Activated CD4-positive, alpha-beta T cell treated with anti-CD3 and anti-CD28 coated beads, Interleukin-2, amount 50 U/mL, for 16 hours (primary cell): ENCODE measurements at regions not wholly inside any gene's neighbourhood (a gene's known extent, or its start where the extent isn't known, plus 50 kb on each side); places are given as distances from the start of the nearest gene placed in this dataset.

Experiments
- DNase-seq: peaks from one replicate; pipeline ENCODE4 v3.0.0-alpha.2; 2020

DNA sequence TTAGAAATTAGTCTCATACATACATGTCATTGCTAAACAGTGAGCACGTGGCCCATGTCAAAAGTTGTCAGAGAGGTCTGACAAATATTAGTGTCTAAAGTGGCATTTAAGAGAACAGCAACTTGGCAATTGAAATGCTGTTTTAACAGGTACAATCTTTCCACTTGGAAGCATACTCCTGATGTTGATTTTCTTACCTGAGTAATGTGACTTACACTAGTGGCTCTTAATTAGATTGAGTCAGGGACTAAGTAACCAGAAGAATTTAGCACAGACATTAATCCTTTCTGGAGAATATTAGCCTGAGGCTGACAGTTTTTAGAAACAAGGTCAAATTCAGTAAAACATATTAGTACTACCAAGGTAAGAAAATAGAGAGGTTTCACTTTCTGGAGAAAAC is 357.0 kb upstream of the ZNF608 start:
- DNase-seq, result no peak

DNA sequence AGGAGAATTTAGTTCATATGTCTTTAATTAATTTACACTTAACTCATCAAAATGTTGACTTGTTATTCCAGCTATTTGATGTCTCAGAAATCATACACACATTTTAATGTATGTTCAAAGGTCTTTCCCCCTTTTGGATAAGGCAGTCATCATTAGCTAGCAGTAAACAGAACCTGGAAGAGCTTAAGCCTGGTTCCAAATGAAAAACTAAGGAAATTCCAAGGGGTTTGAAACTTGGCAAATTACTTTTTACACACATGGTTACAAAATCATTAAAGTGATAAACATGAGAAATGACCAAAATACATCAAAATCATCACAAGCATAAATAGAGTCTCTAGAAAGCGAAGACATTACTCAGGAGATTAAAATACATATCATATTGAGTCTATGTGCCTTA is 359.8 kb upstream of the ZNF608 start:
- no peak for DNase-seq

DNA sequence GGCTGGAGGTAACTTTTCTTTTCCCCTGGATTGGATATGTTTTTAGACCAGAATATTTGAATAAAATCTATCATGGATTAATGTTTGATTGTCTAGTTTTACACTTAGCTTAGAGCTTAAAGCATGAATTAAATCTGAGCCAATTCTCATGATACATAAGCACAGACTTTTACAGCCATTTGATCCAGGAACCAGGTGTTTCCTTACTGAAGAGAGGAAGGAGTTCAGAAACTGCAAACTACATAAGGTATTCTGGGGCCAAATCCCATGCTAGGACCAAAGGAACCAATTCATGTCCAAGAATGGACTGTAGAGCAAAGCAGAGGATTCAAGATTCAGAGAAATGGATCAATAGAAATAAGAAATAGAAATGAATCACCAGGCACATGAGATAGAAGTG is 360.4 kb upstream of the ZNF608 start:
- DNase-seq, result no peak

DNA sequence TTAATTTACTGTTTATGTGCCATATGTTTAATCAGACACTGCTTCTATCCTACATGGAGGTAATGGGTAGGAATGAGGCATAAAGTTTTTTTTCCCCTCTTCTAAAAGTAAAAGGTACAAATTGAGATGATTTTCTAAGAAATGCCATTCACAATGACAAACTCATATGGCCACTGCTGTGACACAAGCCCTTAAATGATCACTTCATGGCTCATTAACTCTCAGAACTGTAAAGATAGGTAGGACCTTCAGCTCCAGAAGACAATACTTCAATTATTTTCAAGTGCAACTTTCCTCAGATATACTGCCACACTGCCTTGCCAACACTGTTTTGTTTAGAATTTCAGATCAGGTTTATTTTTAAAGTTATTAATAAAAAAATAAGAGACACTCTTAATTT is 362.9 kb upstream of the ZNF608 start:
- DNase-seq, result no peak

DNA sequence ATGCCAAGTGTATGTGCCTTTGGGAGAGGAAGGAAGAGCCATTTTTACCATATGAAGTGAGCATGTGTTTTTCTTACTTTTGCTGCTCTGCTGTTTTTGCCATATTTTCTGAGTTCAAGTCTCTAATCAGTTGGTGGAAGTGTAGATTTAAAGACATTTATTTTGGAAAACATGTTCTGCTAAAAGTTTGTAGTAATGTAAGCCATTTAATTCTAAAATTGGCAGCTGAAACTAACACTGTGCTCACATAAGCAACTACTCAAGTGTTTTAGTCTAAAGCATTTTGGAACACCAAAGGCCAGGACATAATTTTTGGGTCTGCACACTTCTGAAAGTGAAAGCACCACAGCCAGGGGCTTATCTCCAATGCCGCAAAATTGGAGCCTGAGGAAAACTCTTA is 363.4 kb upstream of the ZNF608 start:
- DNase-seq, result no peak

DNA sequence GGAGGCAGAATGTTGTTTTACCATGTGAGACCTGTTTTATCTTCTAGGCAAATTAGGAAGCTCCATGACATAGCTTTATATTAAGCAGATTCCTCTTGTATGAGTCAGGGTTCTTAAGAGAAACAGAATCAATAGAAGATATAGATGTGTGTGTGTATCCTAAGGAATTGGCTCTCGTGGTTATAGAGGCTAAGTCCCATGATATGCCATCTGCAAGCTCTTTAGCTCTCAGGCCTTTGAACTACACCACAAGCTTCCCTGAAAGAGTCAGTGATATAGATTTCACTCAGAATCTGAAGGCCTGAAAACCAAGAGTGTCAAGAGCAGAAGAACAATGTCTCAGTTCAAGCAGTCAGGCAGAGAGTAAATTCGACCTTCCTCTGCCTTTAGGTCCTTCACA is 365.8 kb upstream of the ZNF608 start:
- no peak for DNase-seq

DNA sequence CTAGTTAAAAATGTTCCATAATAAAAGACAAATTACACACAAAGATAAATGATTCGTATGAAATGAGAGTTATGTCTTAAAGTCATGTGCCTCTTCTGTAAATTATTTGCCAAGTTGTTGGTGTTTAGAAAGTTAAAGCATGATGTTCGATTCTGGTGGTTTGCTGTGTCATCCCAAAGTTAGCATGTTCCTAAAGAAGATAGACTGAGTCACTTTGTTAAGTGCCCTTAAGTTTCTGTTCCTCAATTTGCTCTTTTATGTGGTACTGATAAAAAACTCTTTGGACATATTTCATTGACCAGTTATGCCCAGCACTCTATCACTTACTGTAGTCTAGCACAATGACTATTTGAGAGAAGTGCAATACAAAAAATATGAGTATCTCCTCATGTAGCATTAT is 366.9 kb upstream of the ZNF608 start:
- DNase-seq, result no peak

DNA sequence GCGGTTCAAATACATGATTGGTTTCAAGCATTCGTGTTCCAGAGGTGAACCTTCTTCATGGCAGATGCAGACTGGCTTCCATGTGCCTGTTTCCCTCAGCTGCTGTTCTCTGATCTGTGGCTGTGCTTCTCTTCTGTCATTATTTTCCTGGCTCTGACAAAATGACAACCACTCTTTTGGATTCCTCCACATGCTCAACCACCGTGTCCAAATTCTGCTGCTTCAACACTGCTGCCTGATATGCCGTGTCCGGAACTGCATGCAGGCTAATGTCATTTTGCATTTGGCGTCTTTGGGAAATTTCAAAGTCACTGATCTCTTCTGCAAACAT is 368.7 kb upstream of the ZNF608 start:
- DNase-seq, result no peak

DNA sequence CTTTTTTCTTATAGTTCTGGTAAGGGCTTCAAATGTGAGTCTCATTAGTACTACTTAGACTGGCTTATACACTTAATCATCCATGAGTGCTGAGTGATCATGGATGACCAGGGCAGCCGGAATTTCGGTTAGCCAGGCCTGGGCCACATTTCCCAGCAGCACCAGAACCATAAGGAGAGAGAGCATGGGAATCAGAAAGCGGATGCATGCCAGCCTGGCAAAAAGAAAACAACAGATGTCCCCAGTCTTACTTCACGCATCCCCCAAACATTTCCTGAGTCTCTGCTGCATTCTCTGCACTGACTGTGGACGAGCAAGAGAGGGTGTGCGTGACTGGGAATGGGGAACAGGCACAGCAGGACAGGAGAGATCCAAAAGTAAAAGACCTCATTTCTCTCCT is 371.1 kb upstream of the ZNF608 start:
- DNase-seq, result no peak

DNA sequence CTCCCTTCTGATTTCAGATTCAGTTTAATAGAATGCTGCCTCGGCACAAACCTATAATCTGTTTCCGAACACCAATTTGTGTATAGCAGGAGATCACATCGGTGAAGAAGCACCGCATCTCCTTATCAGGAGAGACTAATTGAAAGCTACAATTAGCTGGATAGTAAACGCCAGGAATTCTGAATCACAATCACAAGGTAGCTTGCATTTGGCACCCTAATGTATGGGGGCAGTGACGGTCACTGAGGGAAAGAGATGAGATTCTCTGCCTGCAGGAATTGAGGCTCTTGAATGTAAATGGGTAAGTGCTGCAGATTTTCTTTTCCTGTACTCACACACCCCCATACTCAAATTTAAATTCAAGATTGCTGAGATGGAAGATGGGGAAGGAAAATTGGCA is 373.6 kb upstream of the ZNF608 start:
- DNase-seq, result no peak

DNA sequence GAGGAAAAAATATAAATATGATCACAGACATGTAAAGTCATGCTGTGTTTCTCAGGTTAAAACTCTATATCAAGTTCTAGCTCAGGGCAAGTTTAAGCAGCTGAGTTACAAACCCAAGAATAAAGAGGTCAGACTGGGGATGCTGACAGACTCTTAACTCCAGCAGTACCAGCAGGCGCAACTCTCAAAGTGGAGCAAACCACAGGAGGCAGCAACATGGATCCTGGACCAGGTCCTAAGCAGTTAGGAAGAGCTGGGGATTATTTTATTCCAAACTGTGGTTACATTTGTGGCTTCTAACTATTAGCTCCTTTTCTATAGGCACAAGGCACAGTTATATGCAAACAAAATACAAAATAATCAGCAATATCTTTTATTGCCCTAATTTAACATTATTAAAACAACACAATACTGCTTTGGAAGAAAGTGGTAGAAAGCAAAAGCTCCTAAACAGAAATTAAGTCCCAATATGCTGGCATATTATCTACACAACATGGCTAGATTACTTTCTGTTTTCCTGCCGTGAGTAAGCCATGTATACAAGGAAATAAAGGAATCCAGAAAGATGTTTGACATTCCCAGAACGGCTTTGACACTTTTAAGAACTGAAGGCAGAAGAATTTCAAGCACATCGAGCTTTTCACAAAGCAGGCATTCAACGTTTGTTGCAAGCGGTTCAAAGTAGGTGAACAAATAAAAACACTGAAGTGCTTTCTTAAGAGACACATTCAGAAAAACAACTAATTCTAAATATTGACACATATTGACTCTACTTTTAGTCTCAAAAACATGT is 378.8 kb upstream of the ZNF608 start:
- no peak for DNase-seq

DNA sequence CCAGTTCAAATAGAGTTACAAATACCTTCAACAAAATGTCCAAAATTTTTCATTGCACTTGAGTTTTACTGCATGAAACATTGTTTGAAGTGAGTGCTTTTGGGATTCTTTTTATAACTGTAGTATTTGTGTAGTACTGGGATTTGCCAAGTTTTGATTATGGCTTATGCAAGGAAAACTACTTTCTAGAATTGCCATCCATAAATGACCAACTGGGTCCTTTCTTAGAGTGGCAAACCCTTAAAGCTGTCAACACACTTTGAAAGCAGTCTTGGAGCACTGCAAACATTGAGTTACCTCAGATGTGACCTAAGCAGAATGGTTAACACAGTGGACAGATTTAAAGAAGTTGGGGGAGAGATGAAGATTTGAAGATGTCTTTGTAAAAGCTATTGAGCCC is 379.6 kb upstream of the ZNF608 start:
- no peak for DNase-seq

DNA sequence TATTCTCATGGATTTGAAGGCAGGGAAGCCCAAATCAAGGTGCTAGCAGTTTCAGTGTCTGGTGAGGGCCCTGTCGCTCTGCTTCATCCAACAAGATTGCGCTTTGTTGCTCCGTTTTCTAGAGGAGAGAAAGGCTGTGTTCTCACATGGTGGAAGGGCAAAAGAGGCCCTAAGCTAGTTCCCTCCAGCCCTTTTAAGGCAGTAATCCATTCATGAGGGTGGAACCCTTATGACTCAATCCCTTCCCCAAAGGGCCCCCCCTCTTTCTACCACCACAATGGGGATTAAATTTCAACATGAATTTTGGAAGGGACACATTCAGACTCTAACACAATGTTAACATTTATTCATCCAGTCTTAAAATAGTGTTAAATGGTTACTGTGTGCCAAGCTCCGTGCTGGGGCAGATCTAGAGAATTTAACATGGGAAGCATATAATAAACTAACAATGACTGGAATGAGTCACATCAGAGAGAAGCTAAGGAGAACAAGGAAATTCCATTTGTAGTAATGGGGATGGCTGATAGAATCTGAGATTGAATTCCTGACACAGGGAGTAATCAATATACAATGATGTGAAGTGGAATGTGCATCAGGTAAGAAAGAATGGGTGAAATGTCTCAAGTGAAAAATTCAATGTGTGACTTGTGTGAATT is 382.8 kb upstream of the ZNF608 start:
- DNase-seq, result no peak

DNA sequence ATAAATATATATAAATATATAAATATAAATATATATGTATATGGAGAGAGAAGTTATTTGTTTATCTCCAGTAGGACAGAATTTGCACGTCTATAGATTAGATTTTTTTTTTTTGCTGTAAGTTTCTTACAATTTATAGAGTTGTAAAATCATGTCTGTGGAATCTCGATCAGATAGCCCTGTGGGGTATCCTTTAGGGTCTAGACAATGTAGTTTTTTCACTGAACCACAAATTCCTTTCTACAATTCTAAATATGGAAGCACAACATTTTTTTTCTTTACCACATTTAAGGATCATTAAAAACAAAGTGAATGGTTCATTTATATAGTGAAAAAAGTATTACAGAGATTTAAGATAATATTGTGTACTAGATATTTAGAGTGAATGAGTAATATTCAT is 384.2 kb upstream of the ZNF608 start:
- DNase-seq, result no peak

DNA sequence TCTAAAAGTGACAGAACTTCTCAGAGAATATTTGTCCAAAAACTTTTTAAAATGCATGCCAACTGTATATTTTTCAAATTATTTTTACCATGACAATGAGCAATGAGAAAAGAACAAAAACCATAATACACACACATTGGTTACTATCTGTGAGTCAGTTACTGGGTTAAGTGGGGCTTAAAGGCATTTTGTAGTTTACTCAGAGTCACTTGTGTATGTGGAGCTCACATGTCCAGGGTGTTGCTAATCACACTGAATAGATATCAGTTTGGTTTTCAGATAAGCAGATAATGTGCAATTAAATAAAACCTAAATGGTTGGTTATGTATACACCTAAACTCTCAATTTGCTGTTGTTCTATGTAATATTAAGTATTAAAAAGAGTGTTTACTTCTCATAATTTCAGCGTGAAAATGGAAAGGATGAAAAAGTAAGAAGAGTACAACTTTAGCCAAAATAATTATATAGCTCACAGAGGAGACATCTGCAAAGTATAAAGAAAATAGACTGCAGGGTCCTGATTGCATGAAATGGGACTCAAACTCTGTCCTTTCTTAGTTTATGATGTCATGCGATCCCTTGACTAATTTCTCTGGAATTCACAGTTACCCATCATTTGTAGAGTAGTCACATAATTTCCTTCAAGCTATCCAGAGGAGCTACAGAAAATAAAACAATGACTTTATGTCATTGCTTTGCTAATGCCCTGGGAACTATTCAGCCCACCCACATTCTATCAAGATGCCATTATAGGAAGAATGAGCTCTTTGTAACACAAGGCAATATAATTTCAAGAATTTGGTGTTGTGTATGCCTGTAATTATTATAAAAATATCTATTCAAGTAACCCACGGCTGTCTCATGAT is 388.0 kb upstream of the ZNF608 start:
- no peak for DNase-seq

DNA sequence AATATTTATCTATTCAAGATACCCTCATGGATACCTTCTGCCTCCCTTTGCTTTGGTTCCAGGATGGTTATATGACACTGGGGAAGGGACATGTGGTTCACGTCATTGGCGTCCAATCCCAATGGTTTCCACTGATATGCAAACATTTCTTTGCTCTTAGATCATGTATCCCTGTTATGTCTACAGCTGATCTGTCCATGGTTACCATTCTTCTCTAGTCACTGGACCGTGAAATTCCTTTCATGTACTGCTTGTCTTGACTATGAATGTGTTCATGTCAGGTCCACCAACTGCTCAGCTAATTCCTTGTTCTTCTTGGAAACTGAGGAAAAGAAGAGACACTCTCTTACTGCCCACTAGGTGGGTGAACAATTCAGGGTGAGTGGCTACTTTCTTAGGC is 391.1 kb upstream of the ZNF608 start:
- DNase-seq, result no peak

DNA sequence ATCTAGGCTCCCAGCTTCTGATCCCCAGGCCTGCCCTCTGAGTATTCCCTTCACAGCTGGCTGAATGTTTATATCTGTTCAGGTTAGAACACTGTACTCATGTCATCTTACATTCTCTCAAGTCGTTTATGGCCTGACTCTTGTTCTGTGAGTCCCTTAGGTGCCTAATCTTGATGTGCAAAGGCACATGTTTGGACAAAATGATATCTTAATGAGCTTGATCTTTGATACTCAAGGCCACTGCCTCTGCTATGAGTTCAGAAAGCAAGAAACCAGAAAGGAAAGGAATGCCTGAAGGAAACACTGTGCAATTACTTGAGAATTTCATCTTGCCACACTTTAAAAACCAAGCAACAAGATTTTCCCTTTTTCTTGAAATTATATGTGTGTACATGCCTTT is 391.8 kb upstream of the ZNF608 start:
- DNase-seq, result no peak

DNA sequence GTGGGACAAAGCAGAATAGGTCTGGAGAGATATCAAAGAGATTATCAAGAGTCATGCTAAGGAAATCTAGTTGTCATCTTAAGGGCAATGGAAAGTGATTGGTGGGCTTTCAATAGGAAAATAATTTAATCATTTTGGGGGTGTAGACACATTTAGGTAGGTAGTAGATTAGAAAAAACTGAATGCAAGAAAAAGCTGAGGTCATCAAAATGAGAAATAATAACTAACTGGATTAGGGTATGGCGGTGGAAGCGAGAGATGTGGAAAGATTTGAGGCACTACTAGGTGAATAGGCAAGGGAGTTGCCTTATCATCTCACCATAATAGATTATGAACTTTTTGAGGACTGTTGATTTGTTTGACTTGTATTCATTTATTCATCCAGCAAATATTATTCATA is 393.2 kb upstream of the ZNF608 start:
- DNase-seq, result no peak

DNA sequence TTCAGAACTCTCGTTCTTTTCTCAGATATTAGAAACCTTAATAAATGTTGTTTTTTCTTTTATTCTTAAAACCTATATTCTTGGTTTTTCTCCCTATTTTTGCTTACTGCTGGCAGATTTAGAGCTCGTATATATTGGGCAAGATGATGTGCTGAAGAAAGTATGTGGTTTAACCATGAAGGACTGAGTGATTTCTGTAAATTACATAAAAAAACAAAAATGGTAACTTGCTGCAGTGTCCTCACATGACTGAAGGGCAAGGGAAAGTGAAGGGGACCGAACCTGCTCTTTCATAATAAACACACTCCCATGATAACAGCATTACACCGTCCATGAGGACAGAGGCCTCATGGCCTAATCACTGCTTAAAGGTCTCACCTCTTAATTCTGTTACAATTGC is 393.8 kb upstream of the ZNF608 start:
- no peak for DNase-seq

DNA sequence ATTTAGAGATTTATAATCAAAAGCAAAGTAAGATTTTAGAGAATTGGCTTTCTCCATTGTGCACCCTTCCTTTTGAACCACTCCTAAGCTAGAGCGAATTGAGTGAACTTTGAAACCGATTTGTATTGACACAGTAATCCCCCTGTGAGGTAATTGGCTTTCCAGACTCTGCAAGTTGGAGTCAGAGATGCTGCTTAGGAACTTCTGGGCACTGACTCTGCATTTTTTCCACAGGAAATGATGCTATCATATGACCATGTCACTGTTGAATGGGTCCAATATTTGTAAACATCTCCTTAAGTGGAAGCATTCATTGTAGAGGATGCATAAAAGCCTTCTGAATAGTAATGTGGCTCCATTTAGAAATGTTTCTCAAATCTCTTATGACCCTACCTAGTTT is 394.4 kb upstream of the ZNF608 start:
- no peak for DNase-seq

DNA sequence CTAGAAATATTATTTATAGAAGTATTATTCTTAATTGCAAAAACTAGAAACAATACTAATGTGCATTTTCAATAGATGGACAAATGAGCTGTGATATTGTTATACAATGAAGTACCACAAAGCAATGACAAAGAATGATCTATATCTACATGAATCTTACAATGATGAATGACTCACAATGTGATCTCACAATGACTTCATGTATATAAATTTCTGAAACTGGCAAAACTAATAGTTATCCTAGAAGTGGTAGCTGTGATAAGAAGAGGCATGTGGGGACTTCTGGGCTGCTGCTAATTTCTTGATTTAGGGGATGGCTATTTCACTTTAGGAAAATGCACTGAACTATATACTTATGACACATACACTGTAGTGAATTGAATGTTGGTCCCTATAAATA is 396.0 kb upstream of the ZNF608 start:
- DNase-seq, result no peak

DNA sequence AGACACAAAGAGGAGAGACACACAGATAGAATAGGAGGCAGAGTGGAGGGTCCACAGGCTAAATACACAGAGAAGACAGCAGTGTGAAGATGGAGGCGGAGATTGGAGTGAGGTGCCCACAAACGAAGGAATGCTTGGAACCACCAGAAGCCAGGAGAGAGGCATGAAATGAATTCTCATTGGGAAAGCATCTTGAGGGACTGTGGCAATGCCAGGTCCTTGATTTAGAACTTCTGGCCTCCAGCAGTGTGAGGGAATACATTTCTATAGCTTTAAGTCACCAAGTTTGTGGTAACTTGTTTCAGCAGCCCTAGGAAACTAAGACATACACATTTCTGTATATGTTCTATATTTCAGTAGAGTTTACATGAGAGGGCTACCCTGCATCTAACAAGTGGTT is 396.6 kb upstream of the ZNF608 start:
- DNase-seq, result no peak

DNA sequence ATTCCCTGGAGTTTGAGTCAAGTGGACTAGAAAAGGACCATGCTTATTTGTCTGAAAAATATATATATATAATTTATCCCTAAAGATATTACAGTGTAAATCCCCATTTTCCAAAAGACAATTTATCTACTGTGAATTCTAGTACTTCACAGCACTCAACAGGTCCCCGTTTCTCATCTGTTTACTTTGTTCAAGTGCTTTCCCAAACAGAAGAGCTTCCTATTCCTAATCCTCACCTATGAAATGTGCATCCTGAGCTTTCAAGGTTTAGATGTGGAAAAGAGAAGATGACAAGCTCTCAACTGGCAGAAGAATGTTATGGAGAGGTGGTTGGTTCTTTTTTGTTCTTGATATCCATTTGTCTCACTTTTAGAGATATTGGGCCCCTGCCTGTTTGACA is 401.6 kb upstream of the ZNF608 start:
- DNase-seq, result no peak

DNA sequence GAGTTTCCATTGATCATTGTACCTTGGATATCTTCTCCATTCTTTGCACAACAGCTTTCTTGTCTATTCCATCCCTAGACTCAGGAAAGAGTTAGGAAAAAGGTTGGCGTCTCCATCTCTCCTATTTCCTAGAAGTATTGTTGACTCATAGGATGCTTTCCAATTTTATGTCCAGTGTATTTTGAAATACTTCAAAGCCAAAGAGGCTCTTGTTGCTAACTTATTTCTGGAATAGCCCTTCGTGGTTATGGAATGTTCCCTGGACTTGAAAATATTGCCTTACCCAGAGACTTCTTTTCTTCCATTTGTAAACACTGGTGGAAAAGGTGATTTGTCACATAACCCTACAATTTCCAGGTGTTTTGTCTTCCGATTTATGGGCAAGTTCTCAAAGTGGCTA is 402.3 kb upstream of the ZNF608 start:
- DNase-seq, result no peak
